Activated naive CD8-positive, alpha-beta T cell treated with anti-CD3 and anti-CD28 coated beads, Interleukin-2, amount 50 U/mL, for 24 hours (primary cell): ENCODE measurements at regions not wholly inside any gene's neighbourhood (a gene's known extent, or its start where the extent isn't known, plus 50 kb on each side); places are given as distances from the start of the nearest gene placed in this dataset.

Source experiments
- ATAC-seq: fragments of 150-1000 bp; cut with Tn5 transposase; one replicate; pipeline ENCODE4 v1.10.0; 2021
- DNase-seq: peaks from one replicate; pipeline ENCODE4 v3.0.0; 2021
- H3K27ac Mint-ChIP-seq: one replicate; pipeline ENCODE4 v1.8.0; 2021; ENCODE audit warnings: mild to moderate bottlenecking, mixed read lengths
- H3K27me3 Mint-ChIP-seq: one replicate; pipeline ENCODE4 v1.8.0; 2021; ENCODE audit warnings: mixed read lengths
- H3K36me3 Mint-ChIP-seq: one replicate; pipeline ENCODE4 v1.8.0; 2021; ENCODE audit warnings: low read depth, mixed read lengths
- H3K4me1 Mint-ChIP-seq: one replicate; pipeline ENCODE4 v1.8.0; 2021; ENCODE audit warnings: mixed read lengths
- H3K4me3 Mint-ChIP-seq: one replicate; pipeline ENCODE4 v1.8.0; 2021; ENCODE audit warnings: mild to moderate bottlenecking, moderate library complexity, mixed read lengths
- H3K9me3 Mint-ChIP-seq: one replicate; pipeline ENCODE4 v1.8.0; 2021; ENCODE audit warnings: mixed read lengths

- peaks cover 21% of the 10 kb centered on the region for H3K27me3 Mint-ChIP-seq
- H3K36me3 Mint-ChIP-seq = no peaks in the 10 kb centered on the region
- H3K4me3 Mint-ChIP-seq = no peak overlapping the region
- no peak for ATAC-seq
- H3K9me3 Mint-ChIP-seq = peaks cover 2% of the 10 kb centered on the region
- H3K4me1 Mint-ChIP-seq = no peaks in the 10 kb centered on the region
- no peak for DNase-seq
- no peak overlapping the region for H3K27ac Mint-ChIP-seq
Observed at GRCh38 chr16:85179344-85180046, 67.2 kb upstream of the CIBAR2 start.

GRCh38 chr16:85180047-85180826 lies 68.0 kb upstream of the CIBAR2 start:
- H3K9me3 Mint-ChIP-seq = peaks cover 8% of the 10 kb centered on the region
- no peak overlapping the region for H3K27ac Mint-ChIP-seq
- no peak overlapping the region for H3K4me3 Mint-ChIP-seq
- no peaks in the 10 kb centered on the region for H3K36me3 Mint-ChIP-seq
- peaks cover 17% of the 10 kb centered on the region for H3K27me3 Mint-ChIP-seq
- DNase-seq = no peak
- no peaks in the 10 kb centered on the region for H3K4me1 Mint-ChIP-seq
- ATAC-seq = no peak

GRCh38 chr16:85180827-85181738 lies 68.8 kb upstream of the CIBAR2 start:
- Mint-ChIP-seq H3K4me1 (no peaks in the 10 kb centered on the region), H3K9me3 (peaks cover 8% of the 10 kb centered on the region), H3K4me3 (no peak overlapping the region), H3K27ac (no peak overlapping the region), H3K36me3 (no peaks in the 10 kb centered on the region), H3K27me3 (peaks cover 14% of the 10 kb centered on the region)
- no peak for ATAC-seq
- DNase-seq = no peak

GRCh38 chr16:85181739-85182129 lies 69.5 kb upstream of the CIBAR2 start:
- ATAC-seq = no peak
- Mint-ChIP-seq H3K27me3 (peaks cover 7% of the 10 kb centered on the region), H3K36me3 (no peaks in the 10 kb centered on the region), H3K9me3 (peaks cover 8% of the 10 kb centered on the region), H3K4me1 (no peaks in the 10 kb centered on the region), H3K27ac (no peak overlapping the region), H3K4me3 (no peak overlapping the region)
- DNase-seq = no peak

GRCh38 chr16:85182286-85182685 lies 70.0 kb upstream of the CIBAR2 start:
- peaks cover 3% of the 10 kb centered on the region for H3K27me3 Mint-ChIP-seq
- H3K4me1 Mint-ChIP-seq = no peaks in the 10 kb centered on the region
- H3K36me3 Mint-ChIP-seq = no peaks in the 10 kb centered on the region
- DNase-seq = no peak
- ATAC-seq = no peak
- H3K4me3 Mint-ChIP-seq = no peak overlapping the region
- H3K9me3 Mint-ChIP-seq = peaks cover 8% of the 10 kb centered on the region
- H3K27ac Mint-ChIP-seq = no peak overlapping the region

- no peak overlapping the region for H3K4me3 Mint-ChIP-seq
- H3K27ac Mint-ChIP-seq = no peak overlapping the region
- no peaks in the 10 kb centered on the region for H3K27me3 Mint-ChIP-seq
- ATAC-seq = no peak
- no peak for DNase-seq
- H3K36me3 Mint-ChIP-seq = no peaks in the 10 kb centered on the region
- no peaks in the 10 kb centered on the region for H3K4me1 Mint-ChIP-seq
- peaks cover 8% of the 10 kb centered on the region for H3K9me3 Mint-ChIP-seq
Observed at GRCh38 chr16:85182774-85183173, 70.5 kb upstream of the CIBAR2 start.

- Mint-ChIP-seq H3K4me1 (no peaks in the 10 kb centered on the region), H3K27ac (no peak overlapping the region), H3K27me3 (no peaks in the 10 kb centered on the region), H3K4me3 (no peak overlapping the region), H3K36me3 (no peaks in the 10 kb centered on the region), H3K9me3 (peaks cover 8% of the 10 kb centered on the region)
- DNase-seq (no peak), ATAC-seq (no peak)
Observed at GRCh38 chr16:85183564-85183963, 71.3 kb upstream of the CIBAR2 start.

GRCh38 chr16:85184404-85184803 lies 72.1 kb upstream of the CIBAR2 start:
- no peaks in the 10 kb centered on the region for H3K4me1 Mint-ChIP-seq
- peaks cover 8% of the 10 kb centered on the region for H3K9me3 Mint-ChIP-seq
- H3K4me3 Mint-ChIP-seq = no peak overlapping the region
- no peak overlapping the region for H3K27ac Mint-ChIP-seq
- peaks cover 3% of the 10 kb centered on the region for H3K27me3 Mint-ChIP-seq
- ATAC-seq (no peak), DNase-seq (no peak)
- H3K36me3 Mint-ChIP-seq = no peaks in the 10 kb centered on the region

GRCh38 chr16:85185303-85186100 lies 73.2 kb upstream of the CIBAR2 start:
- peaks cover 3% of the 10 kb centered on the region for H3K27me3 Mint-ChIP-seq

GRCh38 chr16:85187002-85187401 lies 74.7 kb upstream of the CIBAR2 start:
- H3K4me3 Mint-ChIP-seq = no peak overlapping the region
- ATAC-seq = no peak
- H3K9me3 Mint-ChIP-seq = peaks cover 13% of the 10 kb centered on the region
- no peak overlapping the region for H3K27ac Mint-ChIP-seq
- DNase-seq = no peak
- H3K27me3 Mint-ChIP-seq = peaks cover 3% of the 10 kb centered on the region
- no peaks in the 10 kb centered on the region for H3K36me3 Mint-ChIP-seq
- no peaks in the 10 kb centered on the region for H3K4me1 Mint-ChIP-seq

More at GRCh38 chr16:85185303-85186100, 73.2 kb upstream of the CIBAR2 start:
- DNase-seq = no peak
- no peak for ATAC-seq
- Mint-ChIP-seq H3K36me3 (no peaks in the 10 kb centered on the region), H3K27ac (no peak overlapping the region), H3K9me3 (peaks cover 13% of the 10 kb centered on the region), H3K4me3 (no peak overlapping the region), H3K4me1 (no peaks in the 10 kb centered on the region)

GRCh38 chr16:85187447-85187846 lies 75.2 kb upstream of the CIBAR2 start:
- no peaks in the 10 kb centered on the region for H3K4me1 Mint-ChIP-seq
- no peaks in the 10 kb centered on the region for H3K36me3 Mint-ChIP-seq
- DNase-seq (no peak), ATAC-seq (no peak)
- H3K4me3 Mint-ChIP-seq = no peak overlapping the region
- H3K27ac Mint-ChIP-seq = no peak overlapping the region
- peaks cover 3% of the 10 kb centered on the region for H3K27me3 Mint-ChIP-seq
- peaks cover 13% of the 10 kb centered on the region for H3K9me3 Mint-ChIP-seq

GRCh38 chr16:85187886-85188285 lies 75.6 kb upstream of the CIBAR2 start:
- H3K9me3 Mint-ChIP-seq = peaks cover 13% of the 10 kb centered on the region
- no peaks in the 10 kb centered on the region for H3K4me1 Mint-ChIP-seq
- no peak for DNase-seq
- no peak overlapping the region for H3K27ac Mint-ChIP-seq
- no peak overlapping the region for H3K4me3 Mint-ChIP-seq
- H3K27me3 Mint-ChIP-seq = peaks cover 3% of the 10 kb centered on the region
- H3K36me3 Mint-ChIP-seq = no peaks in the 10 kb centered on the region
- no peak for ATAC-seq

GRCh38 chr16:85188822-85189672 lies 76.8 kb upstream of the CIBAR2 start:
- Mint-ChIP-seq H3K27me3 (peaks cover 3% of the 10 kb centered on the region), H3K9me3 (peaks cover 13% of the 10 kb centered on the region), H3K27ac (no peak overlapping the region), H3K4me3 (no peak overlapping the region), H3K36me3 (no peaks in the 10 kb centered on the region), H3K4me1 (no peaks in the 10 kb centered on the region)
- ATAC-seq (no peak), DNase-seq (no peak)
